Fibroblast of skin of left quadriceps (primary cell): ENCODE measurements at regions not wholly inside any gene's neighbourhood (a gene's known extent, or its start where the extent isn't known, plus 50 kb on each side); places are given as distances from the start of the nearest gene placed in this dataset.

Experiments used
- DNase-seq, 2 experiments: peaks; one replicate each; pipeline ENCODE4 v3.0.0-alpha.2; 2013; ENCODE audit warnings: low read depth in 2 of 2

GRCh38 chrY:12576278-12576677, 124.8 kb upstream of the USP9Y start:
- DNase-seq, result no peak

GRCh38 chrY:12593532-12594216, 107.4 kb upstream of the USP9Y start:
- no peak for DNase-seq

DNA sequence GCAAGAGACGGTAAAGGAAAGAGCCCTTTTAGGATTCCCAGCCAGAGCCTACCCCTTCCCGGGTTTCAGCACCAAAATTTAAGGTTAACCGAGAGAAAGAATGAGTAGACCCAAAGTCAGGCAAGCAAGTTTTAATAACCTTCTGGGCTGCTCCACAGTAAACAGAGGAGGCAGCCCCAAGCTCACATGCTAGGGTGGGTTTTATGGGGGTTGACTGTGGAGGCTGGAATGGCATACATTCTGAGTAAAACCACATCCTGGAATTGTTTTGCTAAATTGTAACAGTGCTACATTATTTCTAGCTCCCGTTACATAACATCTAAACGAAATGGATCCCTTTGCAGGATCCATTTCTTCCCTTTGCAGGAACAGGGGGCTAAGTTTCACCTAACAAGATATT, 102.2 kb upstream of the USP9Y start:
- peak; percentile 14 to 19 for DNase-seq

- no peak for DNase-seq
These were observed 95.6 kb upstream of the USP9Y start for GRCh38 chrY:12605426-12605825.

DNA sequence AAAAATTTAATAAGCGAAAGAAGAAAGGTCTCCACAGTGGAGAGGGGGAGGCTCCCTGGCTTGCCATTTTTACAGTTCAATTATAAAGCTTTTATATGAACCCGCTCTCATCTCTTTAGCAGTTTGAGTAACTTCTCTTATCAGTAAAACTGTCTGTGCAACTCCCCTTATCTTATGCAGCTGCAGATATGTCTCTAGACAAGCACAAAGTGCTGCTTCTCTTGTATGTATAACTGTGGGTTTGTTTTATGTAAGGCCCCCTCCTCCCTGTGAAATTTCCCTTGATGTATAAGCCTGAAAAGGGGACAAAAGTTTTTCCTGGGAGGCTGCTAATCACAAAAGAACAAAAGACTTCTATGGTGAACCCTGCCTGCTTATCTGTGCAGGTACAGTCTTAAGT, 90.2 kb upstream of the USP9Y start:
- no peak for DNase-seq

GRCh38 chrY:12615733-12616446, 85.1 kb upstream of the USP9Y start:
- no peak for DNase-seq

DNA sequence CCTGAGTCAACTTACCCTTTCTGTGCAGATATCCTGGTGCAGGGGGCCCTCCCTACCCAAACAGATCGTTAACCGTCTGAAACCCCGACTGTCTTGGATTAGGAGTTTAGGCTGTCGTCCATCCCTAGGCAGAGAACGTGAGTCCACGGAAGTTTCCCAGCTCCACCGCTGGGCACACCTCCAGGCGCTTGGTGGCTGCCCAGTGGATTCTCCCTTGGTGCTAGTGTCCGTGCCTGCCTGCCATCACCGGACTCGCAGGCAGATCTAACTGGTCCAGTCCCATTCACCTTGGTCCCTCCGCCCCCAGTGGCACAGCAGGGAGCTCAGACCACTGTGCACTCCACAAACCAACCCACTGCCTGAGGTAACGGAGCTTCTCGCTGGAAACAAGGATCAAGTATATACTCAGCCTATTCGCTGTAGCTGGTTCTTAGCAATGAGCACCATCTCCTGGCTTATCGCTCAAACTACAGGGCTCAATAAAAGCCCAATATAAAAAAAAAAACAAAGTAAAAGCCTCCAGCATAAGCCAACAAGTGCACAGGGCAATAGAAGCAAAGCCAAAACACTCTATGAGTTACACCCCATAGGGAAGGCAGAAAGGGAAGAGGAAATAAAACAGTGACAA, 79.5 kb upstream of the USP9Y start:
- DNase-seq, result peak; percentile 22 to 24

DNA sequence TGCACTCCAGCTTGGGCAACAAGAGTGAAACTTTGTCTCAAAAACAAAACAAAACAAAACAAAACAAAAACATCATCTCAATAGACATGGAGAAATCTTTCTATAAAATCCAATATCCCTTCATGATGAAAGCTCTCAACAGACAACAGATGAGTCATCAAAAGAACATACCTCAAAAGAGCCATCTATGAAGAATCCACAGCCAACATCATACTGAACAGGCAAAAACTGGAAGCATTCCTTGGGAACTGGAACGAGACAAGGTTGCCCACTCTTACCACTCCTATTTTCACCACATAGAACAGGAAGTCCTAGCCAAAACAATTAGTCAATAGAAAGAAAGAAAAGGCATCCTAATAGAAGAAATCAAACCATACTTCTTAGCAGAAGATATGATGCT, 77.8 kb upstream of the USP9Y start:
- no peak for DNase-seq

DNA sequence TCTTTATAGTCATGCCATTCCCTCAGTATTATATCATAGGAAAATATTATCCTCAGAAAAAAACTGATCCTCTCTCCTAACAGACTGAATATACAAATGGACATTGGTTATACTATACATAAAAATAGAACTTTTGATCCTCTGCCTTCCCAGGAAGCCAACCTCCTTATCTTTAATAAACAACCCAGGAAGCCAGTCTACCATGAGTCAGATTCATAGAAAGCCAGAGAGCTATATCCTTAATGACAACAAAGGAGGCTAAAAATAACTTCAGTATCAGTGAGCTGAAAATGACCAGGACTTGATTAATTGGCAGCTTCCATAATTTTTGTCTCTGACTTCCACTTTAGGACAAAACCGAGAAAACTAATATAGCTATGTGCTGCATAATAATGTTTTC, 58.0 kb upstream of the USP9Y start:
- no peak for DNase-seq

- DNase-seq, result no peak
These were observed 57.2 kb upstream of the USP9Y start for GRCh38 chrY:12643693-12644348.

DNA sequence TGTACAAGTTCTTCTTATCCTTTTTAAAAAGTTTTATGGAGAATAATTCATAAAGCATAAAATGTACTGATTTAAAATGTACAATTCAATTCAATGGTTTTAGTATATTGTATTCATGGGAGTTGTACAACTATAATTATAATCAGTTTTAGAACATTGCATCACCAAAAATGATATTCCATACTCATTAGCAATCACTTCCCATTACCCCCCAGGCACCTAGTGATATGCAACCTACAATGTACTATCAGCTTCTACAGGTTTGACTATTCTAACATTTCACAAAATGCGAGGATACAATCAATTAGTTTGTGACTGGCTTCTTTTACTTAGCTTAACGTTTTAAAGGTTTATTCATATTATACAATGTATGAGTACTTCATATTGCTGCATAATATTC, 49.9 kb upstream of the USP9Y start:
- DNase-seq, result no peak
